IPS-NIHi11 (cell line): ENCODE measurements at regions not wholly inside any gene's neighbourhood (a gene's known extent, or its start where the extent isn't known, plus 50 kb on each side); places are given as distances from the start of the nearest gene placed in this dataset.
"Not testable (repeated sequence)": the region's sequence is repeated elsewhere in the genome, so short reads cannot be mapped to it uniquely, and the experiment has no call there.

Experiments
- DNase-seq: peaks from one replicate; pipeline ENCODE4 v3.0.0; 2012; ENCODE audit warnings: mixed read lengths, low spot score

GRCh38 chr16:63702981-63703590 lies 1418.8 kb downstream of the CDH11 start:
- DNase-seq = peak; percentile 30

GRCh38 chr16:63697736-63698135 lies 1424.1 kb downstream of the CDH11 start:
- DNase-seq = no peak

- no peak for DNase-seq
Observed at GRCh38 chr16:63695347-63695746, 1426.5 kb downstream of the CDH11 start.

- DNase-seq = no peak
Observed at GRCh38 chr16:63690961-63691360, 1430.9 kb downstream of the CDH11 start.

GRCh38 chr16:63690267-63690666 lies 1431.6 kb downstream of the CDH11 start:
- no peak for DNase-seq

- DNase-seq = no peak
Observed at GRCh38 chr16:63689068-63689467, 1432.8 kb downstream of the CDH11 start.

GRCh38 chr16:63684149-63685101 lies 1437.4 kb downstream of the CDH11 start:
- no peak for DNase-seq

- no peak for DNase-seq
Observed at GRCh38 chr16:63682844-63683243, 1439.0 kb downstream of the CDH11 start.

GRCh38 chr16:63672493-63672892 lies 1449.4 kb downstream of the CDH11 start:
- no peak for DNase-seq

GRCh38 chr16:63663155-63663554 lies 1458.7 kb downstream of the CDH11 start:
- DNase-seq = no peak

- DNase-seq = no peak
Observed at GRCh38 chr16:63655846-63656245, 1466.0 kb downstream of the CDH11 start.

GRCh38 chr16:63653044-63653839 lies 1468.6 kb downstream of the CDH11 start:
- no peak for DNase-seq

- no peak for DNase-seq
Observed at GRCh38 chr16:63652091-63652490, 1469.8 kb downstream of the CDH11 start.

GRCh38 chr16:63650550-63650949 lies 1471.3 kb downstream of the CDH11 start:
- DNase-seq = no peak

- DNase-seq = not testable (repeated sequence)
Observed at GRCh38 chr16:63633706-63634445, 1488.0 kb downstream of the CDH11 start.

GRCh38 chr16:63629272-63629671 lies 1492.6 kb downstream of the CDH11 start:
- no peak for DNase-seq

GRCh38 chr16:63628812-63629211 lies 1493.1 kb downstream of the CDH11 start:
- no peak for DNase-seq

- DNase-seq = no peak
Observed at GRCh38 chr16:63625126-63625525, 1496.7 kb downstream of the CDH11 start.

GRCh38 chr16:63623551-63624039 lies 1498.3 kb downstream of the CDH11 start:
- no peak for DNase-seq

- DNase-seq = no peak
Observed at GRCh38 chr16:63618896-63619485, 1502.9 kb downstream of the CDH11 start.
